22Rv1 (cell line): ENCODE measurements at regions not wholly inside any gene's neighbourhood (a gene's known extent, or its start where the extent isn't known, plus 50 kb on each side); places are given as distances from the start of the nearest gene placed in this dataset.

Experiments
- ZFX ChIP-seq: fragments of 450-650 bp; IDR thresholded peaks from 2 replicates; pipeline ENCODE4 v1.6.1; 2017; ENCODE audit warnings: antibody characterized with exemption, borderline replicate concordance
- TF ChIP-seq, protein P1 (sequence below): fragments of 450-650 bp; IDR thresholded peaks from 2 replicates; pipeline ENCODE4 v1.5.1; 2017; ENCODE audit warnings: mild to moderate bottlenecking

DNA sequence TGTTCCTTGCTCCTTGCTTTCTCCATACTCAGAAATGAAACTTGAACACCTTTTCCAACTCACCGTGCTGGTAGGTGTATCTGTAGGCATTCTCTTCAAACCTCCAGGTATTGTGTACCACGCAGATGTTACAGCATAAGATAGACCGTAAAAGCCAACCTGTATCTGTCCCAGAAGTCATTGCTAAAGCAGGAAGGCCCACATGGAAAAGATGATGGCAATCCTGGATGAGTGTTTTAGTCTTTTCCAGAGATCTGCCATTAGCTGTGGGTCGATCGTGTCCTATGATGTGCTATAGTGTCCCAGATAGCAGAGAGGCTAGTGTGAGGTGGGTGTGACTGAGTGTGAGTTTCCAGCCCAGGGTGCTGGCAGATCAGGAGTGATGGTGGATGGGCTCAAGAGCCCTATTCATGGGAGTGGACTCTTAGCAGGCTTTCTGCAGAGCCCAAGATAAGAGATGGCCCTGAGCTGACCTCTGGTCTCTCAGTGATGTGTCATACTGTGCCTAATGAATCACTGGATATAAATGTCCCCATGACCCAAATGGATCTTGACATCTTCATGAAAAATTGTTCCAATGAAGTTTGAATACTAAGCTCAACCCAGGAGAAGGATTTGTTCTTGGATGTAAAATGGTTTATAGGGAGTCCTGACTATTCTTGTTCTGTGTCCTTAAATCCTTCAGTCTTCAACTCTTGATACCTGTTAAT is 69.1 kb upstream of the WDR1 start:
- TF ChIP-seq, protein P1, sequence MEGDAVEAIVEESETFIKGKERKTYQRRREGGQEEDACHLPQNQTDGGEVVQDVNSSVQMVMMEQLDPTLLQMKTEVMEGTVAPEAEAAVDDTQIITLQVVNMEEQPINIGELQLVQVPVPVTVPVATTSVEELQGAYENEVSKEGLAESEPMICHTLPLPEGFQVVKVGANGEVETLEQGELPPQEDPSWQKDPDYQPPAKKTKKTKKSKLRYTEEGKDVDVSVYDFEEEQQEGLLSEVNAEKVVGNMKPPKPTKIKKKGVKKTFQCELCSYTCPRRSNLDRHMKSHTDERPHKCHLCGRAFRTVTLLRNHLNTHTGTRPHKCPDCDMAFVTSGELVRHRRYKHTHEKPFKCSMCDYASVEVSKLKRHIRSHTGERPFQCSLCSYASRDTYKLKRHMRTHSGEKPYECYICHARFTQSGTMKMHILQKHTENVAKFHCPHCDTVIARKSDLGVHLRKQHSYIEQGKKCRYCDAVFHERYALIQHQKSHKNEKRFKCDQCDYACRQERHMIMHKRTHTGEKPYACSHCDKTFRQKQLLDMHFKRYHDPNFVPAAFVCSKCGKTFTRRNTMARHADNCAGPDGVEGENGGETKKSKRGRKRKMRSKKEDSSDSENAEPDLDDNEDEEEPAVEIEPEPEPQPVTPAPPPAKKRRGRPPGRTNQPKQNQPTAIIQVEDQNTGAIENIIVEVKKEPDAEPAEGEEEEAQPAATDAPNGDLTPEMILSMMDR = no peak
- no peak for TF ChIP-seq ZFX
